ENCODE measurements at regions not wholly inside any gene's neighbourhood (a gene's known extent, or its start where the extent isn't known, plus 50 kb on each side); places are given as distances from the start of the nearest gene placed in this dataset.

- no peaks in the 10 kb centered on the region for H3K27me3 ChIP-seq (ENCODE audit: insufficient read depth, low read length)
- no peaks in the 10 kb centered on the region for H3K79me2 ChIP-seq (ENCODE audit: insufficient read depth, low read length)
- no peaks in the 10 kb centered on the region for H3K4me1 ChIP-seq (ENCODE audit: control insufficient read depth in 1 of 2, insufficient read depth in 2 of 2, low read length in 2 of 2)
- no peak overlapping the region for H3K4me2 ChIP-seq (ENCODE audit: low read length)
- H4K20me1 ChIP-seq (ENCODE audit: insufficient read depth), result no peaks in the 10 kb centered on the region
- intact Hi-C loops (cut with micrococcal nuclease), result no loop called here
- H3K9me3 ChIP-seq (ENCODE audit: control insufficient read depth in 1 of 2, insufficient read depth in 1 of 2, low read depth in 1 of 2, low read length in 2 of 2), result no peaks in the 10 kb centered on the region
- no peak overlapping the region for H3K4me3 ChIP-seq (replicated peaks in 1 of 2; ENCODE audit: low read depth in 1 of 2, low read length in 2 of 2)
- ChIA-PET CTCF (no interaction called here), RAD21 (ENCODE audit: low non-redundant PET in 1 of 2, low total read pairs in 2 of 2, uncharacterized antibody in 2 of 2, unreplicated experiment in 2 of 2) (no interaction called here), POLR2A (no interaction called here)
- no peaks in the 10 kb centered on the region for H3K36me3 ChIP-seq (ENCODE audit: control insufficient read depth in 1 of 2, insufficient read depth in 2 of 2, low read length in 2 of 2)
- H3K9me2 ChIP-seq (ENCODE audit: insufficient read depth), result no peaks in the 10 kb centered on the region
- no peak overlapping the region for H3K9ac ChIP-seq (ENCODE audit: low read length)
- BruUV-seq (replicated peaks), result no TSS peak
- no peak overlapping the region for H2AFZ ChIP-seq (ENCODE audit: low read depth, low read length, poor library complexity, severe bottlenecking)
- DNase-seq (ENCODE audit: low read depth, low spot score) (no peak), ATAC-seq (no peak)
- H3K27ac ChIP-seq (ENCODE audit: low read depth, low read length), result no peak overlapping the region
- TF ChIP-seq TCF7L2 (IDR thresholded peaks at IDR 0.05; ENCODE audit: borderline replicate concordance, extremely low read depth, insufficient read depth, insufficient read length), result no peak
- no peak for TF ChIP-seq POLR2AphosphoS5 (IDR thresholded peaks at IDR 0.05; ENCODE audit: low read depth, low read length)
- no peak for TF ChIP-seq ZBTB33 (IDR thresholded peaks at IDR 0.05; ENCODE audit: extremely low read depth, insufficient replicate concordance, low read length)
- TF ChIP-seq, protein P1, sequence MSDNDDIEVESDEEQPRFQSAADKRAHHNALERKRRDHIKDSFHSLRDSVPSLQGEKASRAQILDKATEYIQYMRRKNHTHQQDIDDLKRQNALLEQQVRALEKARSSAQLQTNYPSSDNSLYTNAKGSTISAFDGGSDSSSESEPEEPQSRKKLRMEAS (IDR thresholded peaks at IDR 0.05), result no peak
- no peak for TF ChIP-seq ZNF274 (IDR thresholded peaks at IDR 0.05; ENCODE audit: low read depth, low read length)
- TF ChIP-seq ZFX (IDR thresholded peaks at IDR 0.05), result no peak
- no peak for TF ChIP-seq SP1 (IDR thresholded peaks at IDR 0.05; ENCODE audit: low read depth)
- no peak for TF ChIP-seq EZH2 (IDR thresholded peaks at IDR 0.05)
These were observed 176.4 kb upstream of the ID2 start for GRCh38 chr2:8505311-8505920.
